GM19372 (cell line): ENCODE measurements at regions not wholly inside any gene's neighbourhood (a gene's known extent, or its start where the extent isn't known, plus 50 kb on each side); places are given as distances from the start of the nearest gene placed in this dataset.

Experiments
- ATAC-seq: cut with Tn5 transposase; IDR thresholded peaks from one replicate; pipeline ENCODE4 v1.9.1; 2021; ENCODE audit warnings: mild to moderate bottlenecking, low read depth, moderate library complexity; ENCODE audit not compliant: unreplicated experiment

- no peak for ATAC-seq
Observed at GRCh38 chr14:61193476-61193875, 87.7 kb downstream of the TMEM30B start.

GRCh38 chr14:61192989-61193388 is 88.1 kb downstream of the TMEM30B start:
- no peak for ATAC-seq

GRCh38 chr14:61191733-61192132 is 89.4 kb downstream of the TMEM30B start:
- ATAC-seq: no peak

GRCh38 chr14:61190341-61190740 is 90.8 kb downstream of the TMEM30B start:
- no peak for ATAC-seq

GRCh38 chr14:61188978-61189808 is 91.9 kb downstream of the TMEM30B start:
- ATAC-seq: peak; percentile 59

GRCh38 chr14:61188196-61188595 is 92.9 kb downstream of the TMEM30B start:
- no peak for ATAC-seq

GRCh38 chr14:61187196-61187905 is 93.8 kb downstream of the TMEM30B start:
- no peak for ATAC-seq

- ATAC-seq: no peak
Observed at GRCh38 chr14:61186341-61187195, 94.6 kb downstream of the TMEM30B start.

GRCh38 chr14:61185534-61185933 is 95.6 kb downstream of the TMEM30B start:
- no peak for ATAC-seq

- no peak for ATAC-seq
Observed at GRCh38 chr14:61184112-61184511, 97.0 kb downstream of the TMEM30B start.

GRCh38 chr14:61183196-61183885 is 97.8 kb downstream of the TMEM30B start:
- no peak for ATAC-seq

- no peak for ATAC-seq
Observed at GRCh38 chr14:61179796-61180398, 101.2 kb downstream of the TMEM30B start.

GRCh38 chr14:61179061-61179690 is 102.0 kb downstream of the TMEM30B start:
- ATAC-seq: no peak

- ATAC-seq: no peak
Observed at GRCh38 chr14:61178226-61179060, 102.7 kb downstream of the TMEM30B start.

GRCh38 chr14:61177279-61178225 is 103.6 kb downstream of the TMEM30B start:
- ATAC-seq: no peak

GRCh38 chr14:61176686-61177085 is 104.5 kb downstream of the TMEM30B start:
- no peak for ATAC-seq

GRCh38 chr14:61174987-61175386 is 106.2 kb downstream of the TMEM30B start:
- ATAC-seq: no peak
